HG02610 (cell line): ENCODE measurements at regions not wholly inside any gene's neighbourhood (a gene's known extent, or its start where the extent isn't known, plus 50 kb on each side); places are given as distances from the start of the nearest gene placed in this dataset.

ENCODE experiments used
- ATAC-seq: cut with Tn5 transposase; IDR thresholded peaks from one replicate; pipeline ENCODE4 v1.9.1; 2021; ENCODE audit warnings: mild to moderate bottlenecking, moderate library complexity; ENCODE audit not compliant: unreplicated experiment

DNA sequence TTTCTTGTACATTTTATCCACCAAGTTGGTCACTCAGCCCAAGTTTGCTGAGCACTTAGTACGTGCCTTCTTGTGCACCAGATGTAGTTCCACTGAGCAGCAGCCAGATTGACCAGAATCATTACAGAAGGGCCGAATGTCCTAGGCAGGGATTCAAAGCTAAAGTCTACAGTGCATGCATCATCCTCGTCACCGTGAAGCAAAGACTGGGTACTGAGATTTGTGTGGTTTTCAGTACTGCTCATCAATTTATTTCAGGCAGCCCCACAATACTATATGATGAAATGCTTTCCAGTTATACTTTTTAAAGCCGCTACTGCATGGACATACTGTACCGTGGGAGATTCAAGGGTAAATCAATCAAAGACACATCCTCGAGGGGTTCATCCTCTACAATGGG is 227.0 kb downstream of the ARRDC4 start:
- no peak for ATAC-seq

DNA sequence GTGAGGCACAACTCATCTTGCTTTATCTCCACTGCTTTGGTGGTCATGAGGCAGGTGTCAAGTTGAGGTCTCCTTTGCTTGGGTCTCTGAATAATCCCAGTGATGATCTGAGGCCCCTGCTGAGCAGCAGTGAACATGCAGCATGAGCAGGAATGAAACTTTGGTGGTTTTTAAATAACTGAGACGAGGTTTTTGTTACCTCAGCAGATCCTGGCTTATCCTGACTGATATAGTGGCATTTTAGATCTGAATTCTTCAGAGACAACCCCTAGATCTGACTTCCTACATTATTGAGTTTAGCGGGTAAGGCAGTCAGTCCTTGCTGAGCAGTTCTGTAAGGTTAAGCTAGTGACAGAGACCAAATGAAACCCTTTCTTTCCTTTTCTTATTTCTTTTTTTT is 230.4 kb downstream of the ARRDC4 start:
- ATAC-seq: no peak

DNA sequence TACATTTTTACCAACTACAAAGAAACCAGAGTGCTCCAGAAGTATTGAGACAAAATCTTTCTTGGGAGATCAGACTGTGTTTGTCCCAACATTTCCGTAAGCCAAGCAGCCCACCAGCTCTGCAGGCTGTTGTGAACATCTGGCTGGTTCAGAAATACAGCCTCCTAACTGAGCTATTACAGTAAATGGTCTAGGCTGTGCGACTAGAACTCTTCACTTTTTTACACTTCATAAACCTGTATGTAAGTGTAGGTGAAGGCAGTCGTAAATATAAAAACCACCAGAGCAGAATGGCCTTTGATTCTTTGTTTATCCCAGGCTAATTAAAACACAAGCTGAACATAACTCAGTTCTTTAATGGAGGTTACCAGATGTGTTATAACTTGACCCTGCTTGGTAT is 235.3 kb downstream of the ARRDC4 start:
- ATAC-seq: no peak

DNA sequence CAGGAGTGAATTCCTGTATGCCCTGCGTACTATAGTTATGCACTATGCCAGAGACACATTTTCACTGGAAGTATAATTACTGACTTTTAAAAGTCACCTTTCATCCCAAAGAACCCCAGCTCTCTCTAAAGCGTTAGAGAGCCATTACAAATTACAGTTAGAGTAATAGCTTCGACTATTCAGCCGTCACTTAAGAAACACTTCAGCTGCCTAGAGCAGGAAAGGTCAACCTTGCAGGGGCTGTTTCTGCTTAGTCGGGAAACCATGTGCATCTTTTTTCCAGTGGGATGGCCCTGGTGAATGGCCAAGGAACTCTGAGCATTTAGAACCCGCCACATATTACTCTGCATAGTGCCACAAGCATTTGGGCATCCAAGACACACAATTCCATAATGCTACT is 235.9 kb downstream of the ARRDC4 start:
- ATAC-seq: no peak

DNA sequence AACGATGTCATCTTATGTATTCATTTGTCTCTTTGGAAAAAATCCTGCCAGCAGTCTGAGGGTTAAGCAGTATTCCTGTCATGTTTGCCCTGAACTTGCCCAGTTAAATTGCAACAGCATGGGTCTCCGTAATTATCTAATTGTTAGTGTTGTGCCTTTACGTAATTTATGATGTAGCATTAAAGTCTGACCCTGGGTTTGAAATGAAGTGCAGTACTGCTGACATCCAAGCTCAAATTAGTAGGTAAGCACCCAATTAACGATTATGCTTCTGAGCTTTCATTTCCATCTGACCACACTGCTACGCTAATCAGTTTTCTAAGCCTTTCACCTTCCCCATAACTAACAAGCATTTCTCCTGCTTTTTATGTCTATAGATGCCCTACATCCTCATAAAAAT is 241.8 kb downstream of the ARRDC4 start:
- ATAC-seq: no peak

DNA sequence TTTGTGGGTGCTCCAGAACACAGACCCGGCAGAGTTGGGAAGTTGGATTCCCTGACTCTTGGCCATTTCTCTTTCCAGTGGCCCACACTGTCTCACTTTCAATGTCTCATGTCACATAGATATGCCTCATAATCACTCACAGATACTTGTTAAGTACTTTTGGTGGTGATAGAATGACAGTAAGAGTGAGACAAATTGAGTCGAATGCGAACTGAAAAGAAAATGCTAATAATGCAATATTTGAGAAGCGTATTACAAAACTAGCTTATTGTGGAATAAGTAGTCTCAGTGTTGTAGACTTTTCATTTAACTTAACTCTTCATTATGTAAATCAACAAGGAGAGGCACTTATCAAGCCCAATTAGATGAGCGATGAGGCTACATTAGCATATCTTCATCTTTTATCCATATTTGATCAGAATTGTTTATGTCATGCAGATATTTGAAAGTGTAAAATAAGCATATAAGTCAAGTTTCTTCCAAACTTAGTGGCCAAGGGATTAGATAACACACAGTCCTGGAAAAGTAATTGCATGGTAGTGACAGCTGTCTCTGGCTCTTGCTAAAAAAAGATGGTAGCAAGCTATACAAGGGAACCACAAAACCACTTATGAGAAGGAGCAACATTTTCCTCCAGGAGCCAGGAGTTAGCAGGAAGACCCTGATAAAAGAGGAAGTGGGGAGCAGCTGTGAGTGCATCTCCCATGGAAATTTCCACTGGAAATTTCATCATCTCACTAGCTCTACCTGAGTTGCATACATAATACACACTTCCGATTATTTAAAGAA is 243.6 kb downstream of the ARRDC4 start:
- ATAC-seq: no peak

DNA sequence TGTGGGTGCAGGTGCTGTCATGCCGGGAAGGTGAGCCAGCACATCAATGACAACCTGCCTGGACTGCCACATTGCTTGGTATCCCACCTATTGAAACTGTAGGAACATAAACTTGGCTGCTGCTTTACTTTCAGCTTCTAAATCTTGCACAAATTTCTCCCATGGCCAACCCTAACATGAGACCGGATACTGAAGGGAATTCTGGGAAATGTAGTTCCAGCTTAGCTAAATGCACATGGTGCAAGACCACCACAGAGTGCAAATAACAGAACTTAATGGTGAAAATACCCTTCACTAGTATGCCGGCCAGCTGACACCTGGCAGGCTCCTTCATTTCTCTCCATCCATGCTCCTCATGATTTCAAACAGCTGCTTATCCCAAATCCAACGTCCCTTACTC is 247.4 kb downstream of the ARRDC4 start:
- ATAC-seq: no peak

DNA sequence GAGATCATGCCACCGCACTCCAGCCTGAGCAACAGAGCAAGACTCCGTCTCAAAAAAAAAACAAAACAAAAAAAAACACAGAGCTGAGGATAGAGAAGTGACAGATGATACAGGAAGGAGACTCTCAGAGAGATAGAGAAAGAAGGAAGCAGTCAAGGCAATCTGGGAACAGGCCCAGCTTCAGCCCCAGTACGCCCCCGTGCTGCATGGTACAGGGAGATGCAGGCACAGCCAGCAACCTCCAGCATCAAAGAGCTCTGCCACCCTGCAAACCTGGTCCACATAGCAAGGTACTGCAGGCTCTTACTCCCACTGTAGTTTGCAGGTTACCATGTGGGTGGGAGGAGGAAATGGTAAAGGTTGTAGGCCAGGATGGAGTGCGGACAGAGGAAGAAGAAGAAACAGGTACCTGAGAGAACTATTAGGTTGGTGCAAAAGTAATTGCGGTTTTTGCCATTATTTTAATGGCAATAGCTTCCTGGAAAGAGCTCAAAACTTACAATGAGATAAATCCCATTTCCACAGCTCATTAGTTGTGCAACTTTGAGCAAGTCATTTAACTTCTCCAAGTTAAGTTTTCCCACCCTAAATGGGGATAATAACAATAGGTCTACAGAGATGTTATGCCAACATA is 253.0 kb downstream of the ARRDC4 start:
- no peak for ATAC-seq

DNA sequence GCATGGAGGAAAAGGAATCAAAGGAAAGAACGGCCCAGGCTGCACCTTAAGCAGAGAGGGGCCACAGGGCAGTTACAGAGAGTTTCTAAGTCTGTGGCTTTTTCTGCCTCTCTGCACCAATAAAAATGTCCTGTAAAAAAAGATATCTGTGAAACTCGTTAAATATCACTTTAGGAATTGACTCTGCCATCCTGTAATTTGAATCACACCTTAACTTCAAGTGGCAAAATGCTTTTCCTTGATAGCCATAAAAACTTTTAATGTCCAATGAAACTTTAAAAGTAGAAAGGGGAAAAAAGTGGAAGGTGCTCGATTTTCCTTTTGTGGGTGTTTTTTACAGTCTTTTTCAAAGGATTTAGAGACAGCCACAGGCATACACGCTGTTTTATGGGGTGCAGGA is 255.7 kb downstream of the ARRDC4 start:
- no peak for ATAC-seq

DNA sequence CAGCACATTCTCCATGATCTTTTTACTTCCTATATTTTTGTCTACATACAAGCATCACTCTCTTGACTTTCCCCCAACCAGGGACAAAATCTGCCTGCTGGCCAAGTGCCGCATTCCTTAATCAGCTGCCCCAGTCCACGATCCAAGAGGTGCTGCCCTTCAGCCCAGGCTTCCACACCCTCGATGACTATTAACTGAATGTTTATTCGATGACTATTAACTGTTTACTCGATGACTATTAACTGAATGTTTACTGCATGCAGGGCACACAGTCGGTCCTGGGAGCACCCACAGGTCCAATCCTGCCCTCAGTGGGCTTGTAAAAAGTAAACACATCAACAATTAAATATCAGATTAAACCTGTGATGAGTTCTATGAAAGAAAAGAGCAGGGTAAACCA is 256.9 kb downstream of the ARRDC4 start:
- ATAC-seq: no peak

DNA sequence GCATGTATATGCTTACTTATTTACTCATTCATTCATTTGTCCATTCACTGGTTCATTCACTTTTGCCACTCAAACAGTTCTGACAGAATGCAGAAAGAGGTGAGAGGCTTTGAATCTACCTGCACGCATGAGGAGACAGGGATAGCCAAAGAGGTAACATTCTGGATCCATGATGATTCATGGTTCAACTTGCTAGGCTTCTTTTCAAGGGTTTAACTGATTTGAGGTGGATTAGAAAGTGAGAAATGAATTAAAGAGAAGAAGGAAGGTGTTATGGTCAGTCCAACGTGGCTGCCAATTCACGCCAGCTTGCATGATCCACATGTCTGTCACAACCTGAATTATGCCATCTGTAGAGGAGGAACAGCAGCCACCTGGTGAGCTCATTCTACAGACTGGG is 260.6 kb downstream of the ARRDC4 start:
- ATAC-seq: no peak

DNA sequence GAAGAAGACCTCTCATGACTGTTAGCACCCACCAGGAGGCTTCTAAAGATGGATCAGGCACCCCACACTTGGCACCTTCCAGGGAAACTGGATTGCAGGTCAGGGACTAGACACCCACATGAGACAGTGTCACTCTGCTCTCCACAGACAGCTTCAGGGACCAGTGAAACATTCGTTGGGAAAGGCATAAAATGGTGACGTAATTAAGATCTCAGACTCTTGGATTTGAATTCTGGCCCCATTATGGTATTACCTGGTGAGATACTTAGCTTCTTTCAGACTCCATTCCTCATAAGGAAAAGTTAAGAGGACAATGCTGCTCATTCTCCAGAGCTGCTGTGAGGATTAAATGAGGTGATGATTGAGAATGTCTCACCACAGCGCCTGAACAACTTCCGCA is 261.1 kb downstream of the ARRDC4 start:
- ATAC-seq: no peak

DNA sequence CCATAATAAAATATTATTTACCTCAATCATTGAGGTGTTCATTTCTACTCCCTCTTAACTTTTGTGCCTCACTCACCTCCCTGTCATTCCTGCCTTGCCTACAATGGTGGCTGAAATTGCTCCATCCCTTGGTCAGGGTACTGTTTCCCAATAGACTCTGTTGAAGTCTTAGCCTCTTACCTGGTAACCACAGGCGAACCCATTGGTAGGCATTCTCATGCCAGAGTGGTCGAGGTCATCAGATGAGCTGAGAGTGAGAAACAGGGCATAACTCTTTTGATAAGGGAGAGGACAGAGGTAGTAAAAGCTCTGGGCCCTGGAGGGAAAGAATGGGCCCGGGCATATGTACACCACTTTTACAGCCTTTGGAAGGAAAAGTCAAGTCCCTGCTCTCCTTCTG is 265.6 kb downstream of the ARRDC4 start:
- no peak for ATAC-seq

DNA sequence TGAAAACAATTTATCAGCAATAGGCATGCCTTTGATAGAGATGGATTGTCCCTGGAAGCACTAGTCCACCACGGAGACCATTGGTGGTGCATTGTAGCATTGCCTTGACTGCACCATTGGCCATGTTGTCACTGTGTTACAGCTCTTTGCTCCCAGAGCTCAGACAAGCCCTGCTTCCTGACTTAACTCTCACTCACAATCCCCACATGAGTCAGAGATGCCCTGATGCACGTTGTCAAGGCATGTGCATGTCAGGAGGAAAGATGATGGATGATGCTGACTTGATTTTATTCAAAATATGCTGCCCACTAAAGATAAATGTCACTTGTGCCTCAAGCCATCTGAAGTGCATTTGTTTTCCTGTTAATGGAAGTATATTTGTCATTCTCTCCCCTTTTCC is 266.1 kb downstream of the ARRDC4 start:
- no peak for ATAC-seq

DNA sequence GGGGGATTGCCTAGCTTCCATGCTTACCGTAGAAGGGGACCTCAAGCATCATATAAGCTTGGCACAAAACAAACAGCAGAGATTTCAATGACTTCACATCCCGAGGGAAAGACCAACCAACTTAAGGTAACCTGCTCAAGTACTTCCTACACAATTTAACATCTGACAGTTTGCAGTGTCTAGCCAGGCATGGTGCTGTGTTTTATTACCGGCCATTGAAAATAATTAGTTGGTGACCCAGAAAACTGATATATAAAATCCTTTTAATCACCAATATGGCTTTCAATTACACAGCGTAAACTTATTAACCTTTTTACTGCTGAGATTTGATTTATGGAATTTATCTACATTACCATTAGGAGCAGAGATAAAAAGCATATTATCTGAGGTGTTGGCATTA is 268.3 kb downstream of the ARRDC4 start:
- no peak for ATAC-seq

DNA sequence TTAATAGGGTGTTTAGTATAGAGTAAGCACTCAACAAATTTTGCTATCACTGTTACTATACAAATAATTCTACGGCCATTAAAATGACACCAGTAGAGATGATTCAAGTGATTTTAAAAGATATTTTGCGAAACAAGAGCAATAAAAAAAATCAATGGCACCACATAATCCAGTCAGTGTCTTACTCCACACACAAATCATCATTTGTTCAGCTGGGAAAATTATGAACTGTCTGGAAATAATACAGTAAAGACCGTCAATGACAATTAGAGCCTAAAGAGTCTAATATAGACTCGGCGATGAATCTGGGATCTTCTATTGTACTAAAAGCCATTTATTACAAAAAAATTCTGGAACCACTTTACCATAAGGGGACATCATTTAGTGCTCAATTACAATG is 270.5 kb downstream of the ARRDC4 start:
- ATAC-seq: no peak

DNA sequence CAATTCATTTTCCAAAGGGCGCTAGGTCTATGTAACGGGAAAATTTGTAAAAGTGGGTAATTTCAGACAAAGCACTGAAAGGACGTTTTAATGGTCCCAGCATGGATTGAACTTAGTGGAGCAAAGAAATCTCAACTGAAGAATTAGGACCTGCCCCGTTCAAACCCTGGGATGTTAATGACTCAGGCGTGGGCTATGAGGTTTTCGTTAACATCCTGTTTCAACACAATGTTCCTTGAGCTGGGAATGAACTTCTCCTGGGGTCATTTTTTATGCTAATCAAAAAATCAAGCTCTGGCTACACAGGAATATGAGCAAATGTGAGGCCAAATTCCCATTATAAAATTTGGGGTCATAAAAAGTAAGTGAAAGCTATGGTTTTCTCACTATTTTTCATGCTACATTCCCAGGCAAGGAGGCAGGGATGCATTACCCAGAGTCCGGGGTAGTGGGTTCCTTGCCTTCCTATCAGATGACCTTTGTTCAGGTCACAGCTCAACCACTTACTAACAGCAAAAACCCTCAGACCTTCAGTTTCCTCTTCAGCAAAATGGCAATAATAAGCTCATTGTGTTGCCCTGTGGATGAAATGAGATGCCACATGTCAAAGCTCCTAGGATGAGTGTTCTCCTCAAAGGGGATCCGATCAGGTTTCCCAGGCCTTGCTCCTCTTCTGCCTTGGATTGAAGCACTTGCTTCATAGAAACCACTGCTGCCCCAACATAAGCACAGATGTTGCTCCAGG is 271.4 kb downstream of the ARRDC4 start:
- ATAC-seq: no peak

DNA sequence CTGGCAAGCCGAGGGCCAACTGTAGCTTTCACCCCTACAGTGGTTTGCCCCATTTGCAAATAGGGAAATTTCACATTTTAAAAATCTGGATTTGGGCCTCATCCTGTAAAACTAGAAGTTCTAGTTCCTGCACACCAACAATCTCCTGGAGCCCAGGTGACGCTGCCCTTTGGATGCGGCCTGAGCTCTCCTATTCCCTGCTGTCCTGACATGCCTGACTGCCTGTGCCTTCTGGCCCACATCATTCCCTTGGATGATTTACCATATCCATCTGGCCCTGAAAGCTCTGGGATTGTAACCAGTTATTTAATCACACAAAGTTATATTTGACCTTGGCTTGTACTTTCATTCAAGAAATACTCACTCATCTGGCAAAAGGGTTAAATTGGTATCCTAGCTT is 272.3 kb downstream of the ARRDC4 start:
- ATAC-seq: no peak

DNA sequence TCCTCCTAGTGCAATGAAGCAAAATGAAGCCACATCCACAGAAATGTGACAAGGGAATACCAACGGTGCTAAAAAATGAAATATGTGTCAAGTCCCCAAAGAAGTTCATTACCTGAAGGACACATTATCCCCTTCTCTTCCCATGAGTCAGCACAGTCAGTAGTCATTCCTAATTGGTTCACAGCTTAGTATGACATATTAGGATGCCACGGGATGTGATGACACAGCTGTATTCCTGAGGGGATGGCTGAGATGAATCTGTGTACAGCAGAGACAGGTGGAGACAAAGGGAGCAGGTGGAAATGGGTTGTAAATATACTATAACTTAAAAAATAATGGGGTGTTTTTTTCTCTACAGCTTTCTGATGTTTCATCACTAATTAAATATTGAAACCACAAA is 273.4 kb downstream of the ARRDC4 start:
- ATAC-seq: no peak

DNA sequence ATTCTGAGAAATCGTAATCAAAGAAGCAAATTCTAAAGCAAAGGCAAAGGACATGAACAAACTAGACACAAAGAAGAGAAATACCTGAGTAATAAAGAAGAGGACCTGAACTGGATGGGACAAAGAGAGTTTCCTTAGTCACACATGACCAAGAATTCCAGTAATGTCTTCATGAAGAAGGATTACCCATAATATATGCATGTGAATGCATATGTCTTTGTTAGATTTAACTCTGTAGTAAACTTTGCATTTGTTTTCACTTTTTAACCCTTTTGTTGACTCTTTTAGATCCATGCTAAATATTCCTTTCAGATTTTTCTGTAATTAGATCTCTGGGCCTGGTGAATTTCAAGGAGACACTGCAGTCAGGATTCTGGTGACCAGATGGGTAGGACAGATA is 279.8 kb downstream of the ARRDC4 start:
- ATAC-seq: no peak

DNA sequence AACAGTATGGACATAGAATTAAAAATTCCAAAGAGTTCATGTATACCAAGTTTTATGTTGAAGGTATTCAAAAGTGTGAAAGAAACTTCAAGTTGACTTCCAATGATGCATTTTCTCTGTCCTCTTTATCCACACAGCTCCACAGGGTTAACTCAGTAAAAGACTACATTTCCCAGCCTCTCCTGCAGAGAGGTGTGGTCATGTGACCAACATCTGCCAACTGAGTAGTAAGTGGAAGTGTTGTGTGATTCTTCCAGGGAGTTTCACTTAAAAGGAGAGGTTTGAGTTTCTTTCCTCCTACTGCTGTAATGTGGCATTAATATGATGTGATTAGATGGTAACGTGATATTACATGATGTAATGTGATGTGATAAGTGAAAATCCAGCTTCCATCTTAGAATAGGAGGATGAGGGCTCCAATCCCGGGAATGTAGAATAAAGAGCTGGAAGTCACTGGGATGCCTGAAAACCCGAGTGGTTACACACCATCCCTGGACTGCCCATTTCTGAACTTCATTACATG is 280.6 kb downstream of the ARRDC4 start:
- no peak for ATAC-seq

DNA sequence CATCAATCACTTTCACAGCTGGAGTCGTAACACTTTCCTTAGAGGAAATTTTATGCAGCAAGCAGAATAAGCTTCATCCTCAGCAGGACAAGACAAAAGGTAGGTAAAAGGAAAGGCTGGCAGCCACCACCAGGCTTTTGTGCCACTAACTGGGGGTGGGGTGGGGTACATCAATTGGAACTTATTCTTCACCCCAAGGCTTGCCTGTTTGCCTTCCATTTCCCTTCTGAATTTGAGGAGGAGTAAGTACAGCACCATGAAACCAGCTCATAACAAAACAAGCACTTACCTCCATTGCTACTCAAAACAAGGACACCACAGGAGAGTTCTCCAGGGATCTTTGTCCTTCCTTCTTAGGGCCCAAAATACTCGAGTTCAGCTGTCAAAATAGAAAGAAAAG is 296.8 kb downstream of the ARRDC4 start:
- ATAC-seq: no peak
